MCF 10A (cell line): ENCODE measurements at regions not wholly inside any gene's neighbourhood (a gene's known extent, or its start where the extent isn't known, plus 50 kb on each side); places are given as distances from the start of the nearest gene placed in this dataset.

Experiments used
- BruUV-seq: library from RNA; stranded (reverse); fragments of 400-500 nt; replicated peaks from 2 replicates; lab custom pipeline; 2021; lab: Mats Ljungman, UMichigan
- CTCF ChIA-PET: fragments of 300-600 bp; sonication (Branson Sonifier 250); formaldehyde crosslinking; extraction: SDS; loops from one replicate; lab custom pipeline; 2021; ENCODE audit warnings: antibody characterized with exemption, inconsistent platforms; lab: Yijun Ruan, JAX
- POLR2A ChIA-PET: fragments of 300-600, 350-650 bp; sonication (Branson Sonifier 250); formaldehyde crosslinking; extraction: SDS; loops from one replicate; lab custom pipeline; 2020; ENCODE audit warnings: antibody characterized with exemption, inconsistent platforms; lab: Yijun Ruan, JAX
- DNase-seq: peaks from one replicate; pipeline ENCODE4 v3.0.0-alpha.2; 2018; ENCODE audit not compliant: unreplicated experiment
- H3K27ac Mint-ChIP-seq: one replicate; pipeline ENCODE4 v1.8.0; 2022; ENCODE audit warnings: mild to moderate bottlenecking, low read depth, mixed read lengths; ENCODE audit not compliant: unreplicated experiment
- H3K27me3 Mint-ChIP-seq: one replicate; pipeline ENCODE4 v1.8.0; 2022; ENCODE audit warnings: mixed read lengths; ENCODE audit not compliant: insufficient read depth, unreplicated experiment
- H3K36me3 Mint-ChIP-seq: one replicate; pipeline ENCODE4 v1.8.0; 2022; ENCODE audit warnings: mild to moderate bottlenecking, moderate library complexity, mixed read lengths; ENCODE audit not compliant: insufficient read depth, unreplicated experiment
- H3K4me1 Mint-ChIP-seq: one replicate; pipeline ENCODE4 v1.8.0; 2022; ENCODE audit warnings: mixed read lengths; ENCODE audit not compliant: insufficient read depth, unreplicated experiment
- H3K4me3 Mint-ChIP-seq: one replicate; pipeline ENCODE4 v1.8.0; 2022; ENCODE audit warnings: mild to moderate bottlenecking, moderate library complexity, mixed read lengths; ENCODE audit not compliant: unreplicated experiment
- H3K9me3 Mint-ChIP-seq: one replicate; pipeline ENCODE4 v1.8.0; 2022; ENCODE audit warnings: mixed read lengths; ENCODE audit not compliant: unreplicated experiment
- intact Hi-C: fragments of 100-400 bp; cut with micrococcal nuclease; formaldehyde crosslinking; loops from 2 replicates; pipeline ENCODE4 v1.14.1; 2022
- TF ChIP-seq, protein P1 (sequence below): fragments of 200-600 bp; IDR thresholded peaks from one replicate; pipeline ENCODE4 v1.8.0; 2022; ENCODE audit warnings: antibody characterized with exemption, mild to moderate bottlenecking; ENCODE audit not compliant: unreplicated experiment

- POLR2A ChIA-PET = no interaction called here
- CTCF ChIA-PET = interaction anchor here (0.6 to 1.6 kb wide), 8 partner anchors 10 to 253 kb away, joined by 3 to 7 read pairs (median 4); no protein-coding TSS in a partner anchor
- intact Hi-C loops = loop anchor here (10.0 kb wide), 1 partner anchor 134 kb away; the partner anchor contains the start of gene CIBAR2
- peaks cover 11% of the 10 kb centered on the region for H3K4me1 Mint-ChIP-seq
- no TSS peak for BruUV-seq
- no peak overlapping the region for H3K27ac Mint-ChIP-seq
- no peak for DNase-seq
- H3K9me3 Mint-ChIP-seq = no peaks in the 10 kb centered on the region
- H3K4me3 Mint-ChIP-seq = no peak overlapping the region
- TF ChIP-seq, protein P1, sequence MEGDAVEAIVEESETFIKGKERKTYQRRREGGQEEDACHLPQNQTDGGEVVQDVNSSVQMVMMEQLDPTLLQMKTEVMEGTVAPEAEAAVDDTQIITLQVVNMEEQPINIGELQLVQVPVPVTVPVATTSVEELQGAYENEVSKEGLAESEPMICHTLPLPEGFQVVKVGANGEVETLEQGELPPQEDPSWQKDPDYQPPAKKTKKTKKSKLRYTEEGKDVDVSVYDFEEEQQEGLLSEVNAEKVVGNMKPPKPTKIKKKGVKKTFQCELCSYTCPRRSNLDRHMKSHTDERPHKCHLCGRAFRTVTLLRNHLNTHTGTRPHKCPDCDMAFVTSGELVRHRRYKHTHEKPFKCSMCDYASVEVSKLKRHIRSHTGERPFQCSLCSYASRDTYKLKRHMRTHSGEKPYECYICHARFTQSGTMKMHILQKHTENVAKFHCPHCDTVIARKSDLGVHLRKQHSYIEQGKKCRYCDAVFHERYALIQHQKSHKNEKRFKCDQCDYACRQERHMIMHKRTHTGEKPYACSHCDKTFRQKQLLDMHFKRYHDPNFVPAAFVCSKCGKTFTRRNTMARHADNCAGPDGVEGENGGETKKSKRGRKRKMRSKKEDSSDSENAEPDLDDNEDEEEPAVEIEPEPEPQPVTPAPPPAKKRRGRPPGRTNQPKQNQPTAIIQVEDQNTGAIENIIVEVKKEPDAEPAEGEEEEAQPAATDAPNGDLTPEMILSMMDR = no peak
- no peaks in the 10 kb centered on the region for H3K36me3 Mint-ChIP-seq
- peaks cover 12% of the 10 kb centered on the region for H3K27me3 Mint-ChIP-seq
Measured at GRCh38 chr16:85248342-85248741, 136.1 kb upstream of the CIBAR2 start.

GRCh38 chr16:85248857-85249256 is 136.6 kb upstream of the CIBAR2 start:
- H3K27ac Mint-ChIP-seq = no peak overlapping the region
- no TSS peak for BruUV-seq
- H3K4me1 Mint-ChIP-seq = peaks cover 11% of the 10 kb centered on the region
- POLR2A ChIA-PET = no interaction called here
- no peaks in the 10 kb centered on the region for H3K9me3 Mint-ChIP-seq
- no peak overlapping the region for H3K4me3 Mint-ChIP-seq
- no peak for DNase-seq
- TF ChIP-seq, protein P1 = no peak
- no peaks in the 10 kb centered on the region for H3K36me3 Mint-ChIP-seq
- CTCF ChIA-PET = interaction anchor here (0.6 to 1.6 kb wide), 5 partner anchors 10 to 134 kb away, joined by 3 to 7 read pairs (median 4); no protein-coding TSS in a partner anchor
- intact Hi-C loops = loop anchor here (10.0 kb wide), 1 partner anchor 134 kb away; the partner anchor contains the start of gene CIBAR2
- peaks cover 12% of the 10 kb centered on the region for H3K27me3 Mint-ChIP-seq

- Mint-ChIP-seq H3K27ac (no peak overlapping the region), H3K27me3 (peaks cover 12% of the 10 kb centered on the region), H3K9me3 (no peaks in the 10 kb centered on the region), H3K4me3 (no peak overlapping the region), H3K36me3 (no peaks in the 10 kb centered on the region), H3K4me1 (peaks cover 11% of the 10 kb centered on the region)
- intact Hi-C loops = loop anchor here (10.0 kb wide), 1 partner anchor 135 kb away; the partner anchor contains the start of gene CIBAR2
- POLR2A ChIA-PET = no interaction called here
- no peak for DNase-seq
- CTCF ChIA-PET = no interaction called here
- TF ChIP-seq, protein P1 = no peak
- BruUV-seq = no TSS peak
Measured at GRCh38 chr16:85249418-85250146, 137.3 kb upstream of the CIBAR2 start.

GRCh38 chr16:85250147-85250463 is 137.8 kb upstream of the CIBAR2 start:
- no peaks in the 10 kb centered on the region for H3K36me3 Mint-ChIP-seq
- intact Hi-C loops = no loop called here
- BruUV-seq = no TSS peak
- H3K4me1 Mint-ChIP-seq = peaks cover 11% of the 10 kb centered on the region
- TF ChIP-seq, protein P1 = no peak
- H3K4me3 Mint-ChIP-seq = no peak overlapping the region
- no peak for DNase-seq
- peaks cover 12% of the 10 kb centered on the region for H3K27me3 Mint-ChIP-seq
- POLR2A ChIA-PET = interaction anchor here (0.6 kb wide), 1 partner anchor 292 kb away, joined by 3 read pairs; no protein-coding TSS in a partner anchor
- H3K9me3 Mint-ChIP-seq = no peaks in the 10 kb centered on the region
- CTCF ChIA-PET = no interaction called here
- no peak overlapping the region for H3K27ac Mint-ChIP-seq
